H54 (cell line): ENCODE measurements at regions not wholly inside any gene's neighbourhood (a gene's known extent, or its start where the extent isn't known, plus 50 kb on each side); places are given as distances from the start of the nearest gene placed in this dataset.
"Not testable (repeated sequence)": the region's sequence is repeated elsewhere in the genome, so short reads cannot be mapped to it uniquely, and the experiment has no call there.

Source experiments
- DNase-seq: peaks from one replicate; pipeline ENCODE4 v3.0.0; 2011; ENCODE audit warnings: low spot score, mixed read lengths; ENCODE audit not compliant: insufficient read length
- FAIRE-seq: peaks from 3 replicates; lab custom pipeline; 2011; peaks lifted over from hg19 to GRCh38; lab: Jason Lieb, UNC
- POLR2A ChIP-seq: IDR thresholded peaks from 2 replicates; pipeline ENCODE4 v1.6.1; 2011; ENCODE audit warnings: low read depth, mild to moderate bottlenecking, low read length

DNA sequence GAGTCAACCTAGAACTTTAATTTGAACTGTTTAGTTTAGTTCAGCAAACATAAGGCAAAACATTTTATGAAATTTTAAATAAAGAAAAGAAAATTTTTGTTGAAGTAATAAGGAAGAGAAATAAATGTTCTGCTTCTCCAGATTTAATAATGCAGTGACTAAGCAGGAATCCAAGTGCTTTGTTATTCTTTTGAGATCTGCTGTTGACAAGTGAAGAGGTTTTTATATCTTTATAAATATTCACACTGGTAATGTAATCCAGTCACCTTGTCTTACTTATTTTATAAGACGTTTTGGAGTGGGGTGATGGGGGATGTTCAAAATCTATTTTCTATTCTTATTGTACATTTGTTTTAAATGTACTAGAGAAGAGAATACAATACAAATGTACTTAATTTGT is 725.9 kb upstream of the CCDC179 start:
- no peak for FAIRE-seq
- no peak for TF ChIP-seq POLR2A
- no peak for DNase-seq

DNA sequence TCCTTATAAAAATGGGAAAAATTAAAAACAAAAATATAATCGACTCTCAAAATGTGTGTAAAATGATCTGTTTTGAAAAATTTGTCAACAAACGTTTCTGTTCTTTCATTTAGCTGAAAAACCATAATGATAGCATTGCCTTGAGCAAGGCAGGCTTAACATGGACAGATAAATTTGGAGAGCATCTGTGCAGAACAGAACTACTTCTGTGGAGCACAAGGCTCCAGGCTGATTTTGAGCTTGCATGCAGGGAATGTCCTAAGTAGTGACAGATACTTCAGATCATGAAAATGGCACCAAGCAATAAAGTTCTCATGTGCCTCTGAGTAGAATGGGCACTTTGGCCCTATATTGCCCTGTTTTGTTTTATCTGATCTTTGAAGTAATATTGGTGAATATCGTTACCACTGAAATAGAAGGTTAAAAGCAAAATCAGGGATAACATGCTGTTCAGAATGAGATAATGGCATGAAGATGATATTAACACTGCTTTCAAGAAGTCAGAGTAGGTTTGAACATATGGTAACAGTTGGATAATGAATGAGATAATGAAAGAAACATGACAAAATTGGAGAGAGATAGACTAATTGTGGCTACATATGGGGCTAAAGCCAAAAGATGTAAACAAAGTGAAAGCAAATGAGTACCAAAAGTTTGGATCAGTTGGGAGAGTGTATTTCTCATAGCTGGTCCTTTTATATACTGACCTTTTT is 730.5 kb upstream of the CCDC179 start:
- DNase-seq (no peak), FAIRE-seq (peak; percentile 43)
- no peak for TF ChIP-seq POLR2A

DNA sequence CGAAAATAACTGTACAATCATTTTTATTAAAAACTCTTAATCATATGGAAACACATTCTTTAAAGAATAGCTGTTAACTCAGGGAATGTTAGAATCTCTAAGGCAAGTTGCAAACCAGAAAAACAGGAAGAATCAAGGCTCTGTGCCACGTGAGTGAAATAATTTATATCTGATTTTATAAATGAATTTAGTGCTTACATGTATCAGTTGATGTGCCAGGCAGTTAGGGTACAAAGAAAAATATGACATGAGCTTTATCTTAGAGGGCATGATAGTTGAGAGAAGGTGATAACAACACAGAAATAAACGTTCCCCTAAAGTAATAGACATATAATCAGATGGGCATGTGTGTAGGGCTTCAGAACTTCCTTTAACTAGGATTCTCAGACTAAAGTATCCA is 734.5 kb upstream of the CCDC179 start:
- FAIRE-seq = no peak
- DNase-seq = no peak

DNA sequence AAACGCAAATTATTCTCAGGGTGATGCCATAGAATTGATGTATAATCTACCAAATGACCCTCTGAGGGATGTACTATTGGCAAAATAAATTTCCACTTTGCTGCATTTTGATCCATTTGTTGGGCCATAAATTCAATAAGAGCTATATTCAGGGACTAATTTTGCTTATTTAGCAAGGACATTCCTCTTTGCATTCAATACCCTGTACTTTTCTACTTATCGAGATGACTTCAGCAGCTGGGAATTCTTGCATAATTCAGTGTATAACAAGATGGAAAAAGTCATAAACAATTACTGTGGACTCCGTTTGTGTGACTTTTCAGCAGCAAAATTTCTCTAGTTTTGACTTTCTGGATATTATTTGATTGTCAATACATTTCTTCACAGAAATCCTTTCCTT is 744.7 kb upstream of the CCDC179 start:
- no peak for DNase-seq
- no peak for TF ChIP-seq POLR2A
- no peak for FAIRE-seq

More for the DNA sequence above, 734.5 kb upstream of the CCDC179 start:
- TF ChIP-seq POLR2A = no peak

DNA sequence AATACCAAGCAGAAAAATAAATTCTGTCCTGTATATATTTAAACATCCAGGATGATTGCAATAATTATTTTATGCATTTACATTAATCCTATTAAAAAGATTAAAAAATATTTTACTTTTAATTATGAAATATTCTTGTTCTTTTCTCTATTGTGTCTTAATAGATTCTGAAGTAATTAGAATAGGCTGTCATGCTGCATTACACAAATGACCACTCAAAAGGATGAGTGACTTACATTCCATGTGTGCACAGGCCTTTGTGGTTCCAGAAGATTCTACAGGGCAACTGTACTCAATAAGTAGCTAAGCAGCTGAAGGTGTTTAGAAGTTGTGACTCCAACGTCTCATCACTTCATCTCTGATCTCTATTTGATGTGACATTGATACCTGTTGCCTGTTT is 745.9 kb upstream of the CCDC179 start:
- no peak for DNase-seq
- FAIRE-seq = no peak
- no peak for TF ChIP-seq POLR2A

DNA sequence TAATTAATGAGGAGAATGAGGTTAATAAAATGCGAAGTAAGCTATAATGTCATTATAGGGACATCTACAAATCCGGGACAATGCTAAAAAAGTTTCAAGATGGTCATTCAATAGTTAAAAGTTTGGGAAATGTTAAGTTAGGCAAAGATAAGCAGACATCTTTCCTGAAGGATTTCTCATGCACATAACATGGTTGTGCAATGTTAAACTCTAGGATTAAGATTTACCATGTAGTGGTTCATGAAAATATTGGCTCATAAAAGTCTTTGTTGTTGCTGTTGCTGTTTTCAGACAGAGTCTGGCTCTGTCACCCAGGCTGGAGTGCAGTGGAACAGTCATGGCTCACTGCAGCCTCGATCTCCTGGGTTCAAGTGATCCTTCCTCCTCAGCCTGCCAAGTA is 751.5 kb upstream of the CCDC179 start:
- FAIRE-seq = no peak
- no peak for TF ChIP-seq POLR2A
- DNase-seq = no peak

DNA sequence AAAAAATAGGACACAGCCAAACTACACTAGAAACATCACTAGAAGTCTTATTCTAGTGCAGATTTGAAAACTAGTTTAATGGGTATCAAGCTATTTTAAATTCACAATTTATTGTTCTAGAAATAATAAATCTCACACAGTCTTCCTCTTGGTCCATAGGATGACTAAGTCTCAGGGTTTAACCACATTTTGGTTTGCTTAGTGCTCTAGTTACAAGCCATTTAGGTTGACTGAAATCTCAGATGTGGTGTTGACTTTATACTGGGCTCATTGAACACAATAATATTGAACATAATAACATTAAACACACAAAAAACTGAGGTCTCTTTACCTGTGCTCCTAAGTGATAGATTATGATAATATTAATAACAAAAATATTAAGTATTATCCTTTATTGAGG is 760.3 kb upstream of the CCDC179 start:
- FAIRE-seq (no peak), DNase-seq (no peak)
- TF ChIP-seq POLR2A = no peak

DNA sequence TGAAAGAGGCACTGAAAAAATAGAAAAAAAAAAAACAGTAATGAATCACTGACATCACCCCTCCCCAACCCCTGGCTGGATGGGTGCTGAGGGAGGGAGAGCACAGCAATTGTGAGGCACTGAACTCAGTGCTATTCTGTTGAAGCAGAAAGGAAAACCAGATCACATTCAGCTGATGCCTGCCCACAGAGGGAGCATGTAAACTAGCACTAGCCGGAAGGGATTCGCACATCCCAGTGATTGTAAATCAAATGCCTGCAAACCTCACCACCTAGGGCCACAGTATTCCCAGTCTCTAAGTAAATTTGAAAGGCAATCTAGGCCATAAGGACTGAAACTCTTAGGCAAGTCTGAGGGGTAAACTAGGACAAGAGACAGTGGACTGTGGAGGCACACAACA is 772.0 kb upstream of the CCDC179 start:
- no peak for TF ChIP-seq POLR2A
- DNase-seq (no peak), FAIRE-seq (no peak)

DNA sequence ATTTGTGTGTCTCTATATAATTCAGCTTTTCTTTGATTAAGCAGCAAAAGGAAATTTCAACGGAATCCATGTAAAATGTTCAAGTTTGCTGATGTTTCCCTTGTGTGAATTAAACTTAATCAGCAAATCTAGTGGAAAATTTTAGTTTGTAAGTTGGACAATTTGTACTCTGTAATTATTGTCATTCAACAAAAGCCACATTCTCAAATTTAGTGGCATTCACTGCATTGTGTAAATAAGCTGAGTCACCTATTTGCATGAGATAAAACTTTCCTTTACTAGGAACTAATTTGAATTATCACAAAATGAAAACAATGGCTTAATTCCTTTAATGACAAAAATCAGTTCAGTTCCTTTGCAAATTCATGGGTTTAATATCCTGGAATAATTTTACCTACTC is 784.2 kb upstream of the CCDC179 start:
- DNase-seq = no peak

DNA sequence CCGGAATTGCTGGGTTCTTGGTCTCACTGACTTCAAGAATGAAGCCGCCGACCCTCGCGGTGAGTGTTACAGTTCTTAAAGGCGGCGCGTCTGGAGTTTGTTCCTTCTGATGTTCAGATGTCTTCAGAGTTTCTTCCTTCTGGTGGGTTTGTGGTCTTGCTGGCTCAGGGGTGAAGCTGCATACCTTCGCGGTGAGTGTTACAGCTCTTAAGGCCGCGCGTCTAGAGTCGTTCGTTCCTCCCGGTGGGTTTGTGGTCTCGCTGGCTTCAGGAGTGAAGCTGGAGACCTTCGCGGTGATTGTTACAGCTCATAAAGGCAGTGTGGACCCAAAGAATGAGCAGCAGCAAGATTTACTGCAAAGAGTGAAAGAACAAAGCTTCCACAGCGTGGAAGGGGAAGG is 792.1 kb upstream of the CCDC179 start:
- DNase-seq, FAIRE-seq: not testable (repeated sequence)

More for the DNA sequence above, 784.2 kb upstream of the CCDC179 start:
- no peak for FAIRE-seq
- no peak for TF ChIP-seq POLR2A

DNA sequence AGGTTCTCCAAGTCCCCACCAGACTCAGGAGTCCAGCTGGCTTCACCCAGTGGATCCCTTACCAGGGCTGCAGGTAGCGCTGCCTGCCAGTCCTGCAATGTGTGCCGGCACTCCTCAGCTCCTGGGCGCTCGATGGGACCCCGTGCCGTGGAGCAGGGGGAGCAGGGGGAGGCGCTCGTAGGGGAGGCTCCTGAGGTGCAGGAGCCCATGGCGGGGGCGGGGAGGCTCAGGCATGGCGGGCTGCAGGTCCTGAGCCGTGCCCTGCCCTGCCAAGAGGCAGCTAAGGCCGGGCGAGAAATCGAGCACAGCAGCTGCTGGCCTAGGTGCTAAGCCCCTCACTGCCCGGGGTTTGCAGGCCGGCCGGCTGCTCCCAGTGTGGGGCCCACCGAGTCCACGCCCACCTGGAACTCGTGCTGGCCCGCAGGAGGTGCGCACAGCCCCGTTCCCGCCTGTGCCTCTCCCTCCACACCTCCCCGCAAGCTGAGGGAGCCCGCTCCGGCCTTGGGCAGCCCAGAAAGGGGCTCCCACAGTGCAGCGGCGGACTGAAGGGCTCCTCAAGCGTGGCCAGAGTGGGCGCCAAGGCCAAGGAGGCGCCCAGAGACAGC is 792.9 kb upstream of the CCDC179 start:
- FAIRE-seq = no peak
- no peak for DNase-seq
- TF ChIP-seq POLR2A = no peak

DNA sequence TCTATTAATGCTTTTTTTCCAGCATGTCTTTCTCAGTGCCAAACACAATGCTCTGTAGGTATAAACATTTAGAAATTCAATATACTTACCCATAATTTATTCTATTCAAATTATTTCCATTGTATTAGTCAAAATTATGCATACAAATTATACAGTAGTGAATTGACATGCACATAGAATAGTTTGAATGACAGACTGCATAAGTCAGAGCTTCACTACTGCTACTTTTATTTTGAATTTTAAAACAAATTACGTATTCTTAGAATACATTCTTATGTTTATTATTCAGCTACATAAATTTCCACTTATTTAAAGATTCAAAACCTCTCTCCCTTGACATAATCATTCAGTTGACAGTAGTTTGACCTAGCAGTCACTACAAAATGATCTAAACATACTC is 808.0 kb upstream of the CCDC179 start:
- DNase-seq (no peak), FAIRE-seq (no peak)
- no peak for TF ChIP-seq POLR2A

DNA sequence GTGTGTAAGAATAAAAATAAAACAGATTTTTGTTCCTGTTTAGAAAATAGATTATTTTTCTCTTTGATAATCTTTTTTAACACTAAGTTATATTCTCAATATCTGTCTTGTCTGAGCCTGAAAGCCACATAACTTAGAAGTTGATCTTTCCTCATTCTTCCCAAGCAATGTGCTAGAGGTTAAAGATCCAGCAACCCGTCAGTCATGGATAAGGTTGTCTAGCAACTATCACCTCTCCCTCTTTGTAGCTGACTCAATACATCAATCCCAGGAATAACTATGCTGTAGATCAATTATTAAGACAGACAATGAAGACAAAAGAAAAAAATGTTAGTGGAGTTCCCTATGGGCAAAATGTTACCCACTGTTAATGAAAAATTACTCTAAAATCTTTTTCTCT is 813.1 kb upstream of the CCDC179 start:
- no peak for FAIRE-seq
- no peak for DNase-seq
- TF ChIP-seq POLR2A = no peak

DNA sequence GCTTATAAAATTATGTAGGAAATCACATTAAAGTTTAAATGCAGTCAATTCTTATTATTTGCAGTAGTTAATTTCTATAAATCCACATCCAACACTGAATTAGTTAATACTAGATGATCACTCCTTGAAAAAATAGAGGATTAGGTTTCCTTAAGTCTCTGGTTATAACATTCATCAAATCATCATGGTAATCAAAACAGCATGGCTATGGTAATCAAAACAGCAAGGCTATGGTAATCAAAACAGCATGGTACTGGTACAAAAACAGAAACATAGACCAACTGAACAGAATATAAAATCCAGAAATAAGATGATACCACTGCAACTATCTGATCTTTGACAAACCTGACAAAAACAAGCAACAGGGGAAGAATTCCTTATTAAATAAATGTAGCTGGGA is 814.6 kb upstream of the CCDC179 start:
- DNase-seq = no peak
- no peak for TF ChIP-seq POLR2A
- no peak for FAIRE-seq

DNA sequence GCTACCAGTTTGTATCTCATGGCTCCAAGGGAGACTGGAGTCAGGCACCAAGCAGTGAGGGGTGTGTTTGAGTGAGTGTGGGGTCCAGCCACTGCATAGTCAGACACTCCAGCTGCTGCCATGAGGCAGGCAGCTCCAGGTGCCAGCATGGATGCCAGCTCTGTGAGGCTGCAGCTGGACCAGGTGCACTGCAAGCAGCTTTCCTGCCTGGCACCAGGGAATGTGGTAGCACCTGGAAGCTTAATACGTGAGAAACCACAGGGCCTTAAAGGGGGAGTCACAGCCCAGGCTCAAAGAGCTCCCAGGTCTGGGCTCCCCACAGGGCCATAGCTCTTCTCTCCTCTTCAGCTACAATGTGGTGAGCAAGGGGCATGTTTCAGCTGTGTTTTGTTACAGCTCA is 817.8 kb upstream of the LUZP2 start:
- DNase-seq (no peak), FAIRE-seq (no peak)
- TF ChIP-seq POLR2A = no peak
